ENCODE measurements at regions not wholly inside any gene's neighbourhood (a gene's known extent, or its start where the extent isn't known, plus 50 kb on each side); places are given as distances from the start of the nearest gene placed in this dataset.

DNA sequence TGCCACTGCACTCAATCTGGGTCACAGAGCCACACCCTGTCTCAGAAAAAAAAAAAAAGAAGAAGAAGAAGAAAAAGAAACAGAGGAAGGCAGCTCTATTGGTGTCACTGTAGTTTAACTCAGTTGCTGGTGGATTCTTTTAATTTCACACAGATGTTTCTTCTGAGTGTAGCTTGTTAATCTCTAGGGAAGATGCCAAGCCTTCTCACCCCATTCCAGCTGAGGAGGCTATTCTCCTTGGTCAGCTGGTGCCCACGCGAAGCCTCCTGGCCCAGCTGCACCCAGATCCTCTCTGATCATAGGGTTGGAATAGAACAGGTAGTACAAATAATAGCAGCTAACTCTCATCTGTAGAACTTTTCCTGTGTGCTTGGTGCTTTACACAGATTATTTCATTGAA, 113.8 kb upstream of the SPRY4 start:
- no peak overlapping the region for H3K4me3 ChIP-seq (ENCODE audit: low read depth, low read length)
- TF ChIP-seq, protein P1, sequence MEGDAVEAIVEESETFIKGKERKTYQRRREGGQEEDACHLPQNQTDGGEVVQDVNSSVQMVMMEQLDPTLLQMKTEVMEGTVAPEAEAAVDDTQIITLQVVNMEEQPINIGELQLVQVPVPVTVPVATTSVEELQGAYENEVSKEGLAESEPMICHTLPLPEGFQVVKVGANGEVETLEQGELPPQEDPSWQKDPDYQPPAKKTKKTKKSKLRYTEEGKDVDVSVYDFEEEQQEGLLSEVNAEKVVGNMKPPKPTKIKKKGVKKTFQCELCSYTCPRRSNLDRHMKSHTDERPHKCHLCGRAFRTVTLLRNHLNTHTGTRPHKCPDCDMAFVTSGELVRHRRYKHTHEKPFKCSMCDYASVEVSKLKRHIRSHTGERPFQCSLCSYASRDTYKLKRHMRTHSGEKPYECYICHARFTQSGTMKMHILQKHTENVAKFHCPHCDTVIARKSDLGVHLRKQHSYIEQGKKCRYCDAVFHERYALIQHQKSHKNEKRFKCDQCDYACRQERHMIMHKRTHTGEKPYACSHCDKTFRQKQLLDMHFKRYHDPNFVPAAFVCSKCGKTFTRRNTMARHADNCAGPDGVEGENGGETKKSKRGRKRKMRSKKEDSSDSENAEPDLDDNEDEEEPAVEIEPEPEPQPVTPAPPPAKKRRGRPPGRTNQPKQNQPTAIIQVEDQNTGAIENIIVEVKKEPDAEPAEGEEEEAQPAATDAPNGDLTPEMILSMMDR (IDR thresholded peaks at IDR 0.05; ENCODE audit: low read depth, low read length, missing control alignments): no peak
- no peak for DNase-seq (ENCODE audit: low read depth)

DNA sequence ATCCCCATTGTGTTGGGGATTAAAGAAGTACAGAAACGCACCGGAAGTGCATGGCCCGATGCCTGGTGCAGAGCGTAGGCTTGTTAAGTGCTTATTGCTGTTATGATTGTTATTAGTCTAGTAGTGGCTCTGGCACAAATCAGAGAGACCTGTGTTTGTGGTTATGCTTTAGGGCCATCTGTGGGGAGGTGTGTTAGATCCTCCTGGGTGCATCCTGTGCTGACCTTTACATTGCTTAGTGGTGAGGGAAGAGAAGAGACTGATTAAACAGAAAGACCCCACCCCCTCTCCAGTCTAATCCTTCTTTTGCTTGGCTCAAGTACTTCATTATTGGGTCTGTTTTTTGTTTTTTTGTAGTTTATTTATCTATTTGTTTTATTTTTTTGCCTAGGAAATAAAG, 112.7 kb upstream of the SPRY4 start:
- no peak overlapping the region for H3K4me3 ChIP-seq (ENCODE audit: low read depth, low read length)

DNA sequence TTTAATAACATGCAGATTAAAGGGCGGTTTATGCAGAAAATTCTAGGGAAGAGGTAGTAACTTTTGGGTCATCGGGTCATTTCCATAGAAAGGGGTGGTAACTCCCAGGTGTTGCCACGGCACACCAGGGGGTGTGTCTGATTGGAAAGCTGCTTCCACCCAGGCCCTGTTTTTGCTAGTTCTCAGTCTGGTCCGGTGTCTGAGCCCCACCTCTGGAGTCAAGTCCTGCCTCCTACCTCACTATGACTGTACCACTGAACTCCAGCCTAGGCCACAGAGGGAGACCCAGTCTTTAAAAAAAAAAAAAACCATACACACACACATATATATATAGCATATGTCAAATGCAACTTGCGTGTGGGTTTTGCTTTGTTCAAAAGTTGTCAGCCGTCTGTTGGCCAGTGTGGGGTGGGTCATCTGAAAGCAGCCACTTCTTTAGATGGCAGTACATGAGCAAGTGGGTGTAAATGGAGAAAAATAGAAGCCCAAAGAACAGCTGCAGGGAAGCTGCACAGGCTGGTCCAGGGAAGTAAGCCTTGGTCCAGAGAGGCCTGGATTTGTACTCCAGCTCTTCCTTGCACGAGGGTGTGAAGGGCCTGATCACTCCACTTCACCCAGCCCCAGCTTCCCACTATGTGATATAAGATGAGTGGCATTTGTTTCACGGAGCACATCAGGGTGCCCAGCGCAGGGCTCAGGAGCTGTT, 110.7 kb upstream of the SPRY4 start:
- H3K4me3 ChIP-seq (ENCODE audit: low read depth, low read length): no peak overlapping the region
- TF ChIP-seq, protein P1 (IDR thresholded peaks at IDR 0.05; ENCODE audit: low read depth, low read length, missing control alignments): no peak

More for the DNA sequence above, 112.7 kb upstream of the SPRY4 start:
- TF ChIP-seq, protein P1 (IDR thresholded peaks at IDR 0.05; ENCODE audit: low read depth, low read length, missing control alignments): no peak
- no peak for DNase-seq (ENCODE audit: low read depth)

DNA sequence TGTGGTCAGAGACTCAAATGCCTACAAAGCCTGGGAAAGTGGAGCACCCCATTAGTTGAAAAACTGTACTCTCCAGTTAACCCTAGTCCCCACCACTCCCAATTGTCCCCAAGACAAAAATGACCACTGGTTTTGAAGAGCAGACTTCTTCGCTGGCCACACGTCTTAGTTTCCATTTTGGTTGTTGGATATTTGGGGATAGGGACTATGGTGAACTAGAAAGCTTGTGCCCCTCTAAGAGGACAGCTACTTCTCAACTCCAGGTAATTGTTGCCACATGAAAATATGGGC, 109.4 kb upstream of the SPRY4 start:
- no peak overlapping the region for H3K4me3 ChIP-seq (ENCODE audit: low read depth, low read length)
- no peak for DNase-seq (ENCODE audit: low read depth)
- TF ChIP-seq, protein P1 (IDR thresholded peaks at IDR 0.05; ENCODE audit: low read depth, low read length, missing control alignments): no peak

More for the DNA sequence above, 110.7 kb upstream of the SPRY4 start:
- no peak for DNase-seq (ENCODE audit: low read depth)

DNA sequence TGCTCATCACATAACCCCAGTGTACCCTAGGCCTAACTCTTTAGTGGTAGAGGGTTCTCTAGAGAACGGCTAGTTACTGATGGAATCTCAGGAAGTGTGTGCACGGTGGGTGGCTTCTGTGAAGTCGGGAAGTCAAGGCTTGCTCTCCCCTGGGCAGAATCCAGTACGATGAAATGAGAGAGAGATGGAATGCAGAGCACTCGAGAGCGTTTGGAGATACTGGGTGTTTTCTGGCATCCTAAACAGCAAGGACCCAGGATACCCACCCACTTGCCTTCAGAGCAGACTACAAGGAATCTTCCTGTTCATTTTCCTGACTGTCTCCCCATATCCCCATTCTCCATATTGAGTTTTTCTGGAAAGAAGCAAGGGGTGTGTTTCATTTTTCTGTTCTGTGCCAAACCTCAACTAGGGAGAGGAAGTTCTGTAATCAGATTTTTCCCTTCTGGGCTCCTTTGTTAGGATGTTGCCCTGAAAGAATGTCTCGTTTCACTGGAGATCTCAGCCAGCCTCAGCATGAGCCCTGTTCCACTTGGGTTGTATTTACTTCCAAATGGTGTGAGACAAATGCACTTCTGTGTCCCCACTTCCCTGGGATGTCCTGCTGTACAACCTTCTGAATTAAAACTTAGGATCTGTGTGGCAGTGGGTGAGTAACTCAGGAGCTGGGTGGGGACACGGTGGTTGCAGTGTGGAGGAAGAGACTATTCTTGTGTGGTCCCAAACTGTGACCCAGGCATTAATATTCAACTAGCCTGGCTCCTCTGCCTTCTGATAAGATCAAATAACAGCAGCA, 108.9 kb upstream of the SPRY4 start:
- no peak overlapping the region for H3K4me3 ChIP-seq (ENCODE audit: low read depth, low read length)
- no peak for DNase-seq (ENCODE audit: low read depth)
- TF ChIP-seq, protein P1 (IDR thresholded peaks at IDR 0.05; ENCODE audit: low read depth, low read length, missing control alignments): no peak

DNA sequence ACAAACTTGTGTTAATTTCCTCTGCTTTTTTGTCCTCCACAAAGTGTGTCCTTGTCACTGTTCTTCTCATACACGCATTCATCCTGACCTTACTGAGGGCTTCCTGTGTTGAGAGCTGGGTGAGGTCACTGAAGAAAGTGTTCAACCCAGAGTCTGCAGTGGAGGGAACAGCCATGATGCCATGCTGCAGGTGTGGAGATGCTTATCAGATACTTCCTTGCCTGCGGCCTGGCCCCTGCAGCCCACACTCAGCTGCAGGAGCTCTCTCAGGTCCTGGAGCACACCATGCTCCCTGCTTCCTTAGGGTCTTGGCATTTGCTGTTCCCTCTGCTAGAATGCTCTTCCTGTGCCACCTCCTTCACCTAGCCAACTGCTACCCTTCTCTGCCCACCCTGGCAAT, 108.1 kb upstream of the SPRY4 start:
- TF ChIP-seq, protein P1 (IDR thresholded peaks at IDR 0.05; ENCODE audit: low read depth, low read length, missing control alignments): no peak
- DNase-seq (ENCODE audit: low read depth): no peak

More for the DNA sequence above, 108.1 kb upstream of the SPRY4 start:
- no peak overlapping the region for H3K4me3 ChIP-seq (ENCODE audit: low read depth, low read length)
